ENCODE measurements at regions not wholly inside any gene's neighbourhood (a gene's known extent, or its start where the extent isn't known, plus 50 kb on each side); places are given as distances from the start of the nearest gene placed in this dataset.

- TF ChIP-seq JUND (IDR thresholded peaks at IDR 0.05), result no peak
- TF ChIP-seq CTCF (IDR thresholded peaks at IDR 0.05; ENCODE audit: low read depth, low read length, missing input control), result no peak
- TF ChIP-seq RXRA (IDR thresholded peaks at IDR 0.05), result no peak
- TF ChIP-seq ATF3 (IDR thresholded peaks at IDR 0.05), result no peak
- TF ChIP-seq YY1 (IDR thresholded peaks at IDR 0.05), result no peak
- no peak for TF ChIP-seq MAX (IDR thresholded peaks at IDR 0.05)
- no peak for TF ChIP-seq SP1 (IDR thresholded peaks at IDR 0.05)
- no peak for TF ChIP-seq ZBTB33 (IDR thresholded peaks at IDR 0.05)
- TF ChIP-seq REST (IDR thresholded peaks at IDR 0.05), result no peak
- TF ChIP-seq EGR1 (IDR thresholded peaks at IDR 0.05; ENCODE audit: low read depth in 2 of 2), result no peak
- TF ChIP-seq GABPA (IDR thresholded peaks at IDR 0.05 in 1 of 2, conservative IDR thresholded peaks at IDR 0.05 in 1 of 2), result no peak
- TF ChIP-seq RAD21 (IDR thresholded peaks at IDR 0.05), result no peak
- no peak for TF ChIP-seq FOXA1 (IDR thresholded peaks at IDR 0.05)
- TF ChIP-seq TAF1 (conservative IDR thresholded peaks at IDR 0.05), result no peak
Observed at GRCh38 chr10:1933215-1933614, 195.9 kb upstream of the ADARB2 start.
